ENCODE measurements at regions not wholly inside any gene's neighbourhood (a gene's known extent, or its start where the extent isn't known, plus 50 kb on each side); places are given as distances from the start of the nearest gene placed in this dataset.

DNA sequence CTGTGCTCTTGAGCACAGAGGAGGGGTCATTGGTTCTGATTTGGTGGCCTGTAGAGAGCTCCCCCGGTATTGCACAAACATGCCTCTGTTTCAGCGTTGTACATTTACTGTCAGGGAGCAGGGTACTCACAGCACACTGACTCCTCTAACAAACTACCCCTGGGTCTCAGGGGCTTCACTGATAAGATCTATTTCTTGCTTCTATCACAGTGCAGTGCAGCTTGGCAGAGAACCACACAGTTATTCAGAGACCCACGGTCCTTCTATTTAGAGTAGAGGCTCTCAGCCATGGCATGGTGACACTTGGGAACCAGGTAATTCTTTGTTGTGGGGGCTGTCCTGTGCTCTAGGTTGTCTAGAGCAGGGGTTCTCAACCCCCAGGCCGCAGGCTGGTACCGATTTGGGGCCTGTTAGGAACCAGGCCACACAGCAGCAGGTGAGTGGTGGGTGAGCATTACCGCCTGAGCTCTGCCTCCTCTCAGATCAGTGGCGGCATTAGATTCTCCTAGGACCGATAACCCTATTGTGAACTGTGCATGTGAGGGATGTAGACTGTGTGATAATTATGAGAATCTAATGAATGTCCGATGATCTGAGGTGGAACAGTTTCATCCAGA is 133.4 kb upstream of the MYCN start:
- no peak for DNase-seq (ENCODE audit: low read depth)

DNA sequence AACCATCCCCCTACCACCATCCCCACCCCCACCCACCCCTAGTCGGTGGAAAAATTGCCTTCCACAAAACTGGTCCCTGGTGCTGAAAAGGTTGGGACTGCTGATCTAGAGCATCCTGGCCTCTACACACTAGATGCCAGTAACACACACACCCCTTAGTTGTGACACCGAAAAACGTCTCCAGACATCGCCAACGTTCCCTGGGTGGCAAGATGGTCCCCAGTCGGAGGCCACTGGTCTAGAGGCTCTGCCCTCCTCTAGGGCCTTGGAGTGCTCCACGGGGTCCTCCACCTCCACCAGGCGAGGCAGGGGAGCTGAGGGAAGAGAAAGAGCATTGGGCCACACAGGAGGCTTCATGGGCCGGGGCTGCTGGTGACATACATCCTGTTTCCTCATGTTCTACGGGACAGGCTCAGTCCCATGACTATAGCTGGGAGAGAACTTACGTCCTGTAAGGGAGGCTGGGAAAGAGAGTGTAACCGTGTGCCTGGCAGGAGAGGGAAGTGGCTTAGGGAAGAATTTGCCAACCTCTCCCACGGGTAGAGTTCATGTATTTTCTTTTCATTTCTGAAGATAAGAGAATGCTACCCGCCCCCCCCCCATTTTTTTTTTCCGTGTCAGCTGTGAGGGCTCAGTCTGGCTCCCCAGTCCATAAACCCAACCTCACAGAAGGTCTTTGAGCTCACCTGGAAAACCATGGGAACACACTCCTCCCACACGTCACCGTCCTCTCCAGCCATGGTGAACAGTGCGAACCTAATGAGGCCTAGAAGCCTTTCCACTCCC is 132.7 kb upstream of the MYCN start:
- no peak for DNase-seq (ENCODE audit: low read depth)

GRCh38 chr2:15808204-15808910 is 132.0 kb upstream of the MYCN start:
- DNase-seq (ENCODE audit: low read depth) = no peak

DNA sequence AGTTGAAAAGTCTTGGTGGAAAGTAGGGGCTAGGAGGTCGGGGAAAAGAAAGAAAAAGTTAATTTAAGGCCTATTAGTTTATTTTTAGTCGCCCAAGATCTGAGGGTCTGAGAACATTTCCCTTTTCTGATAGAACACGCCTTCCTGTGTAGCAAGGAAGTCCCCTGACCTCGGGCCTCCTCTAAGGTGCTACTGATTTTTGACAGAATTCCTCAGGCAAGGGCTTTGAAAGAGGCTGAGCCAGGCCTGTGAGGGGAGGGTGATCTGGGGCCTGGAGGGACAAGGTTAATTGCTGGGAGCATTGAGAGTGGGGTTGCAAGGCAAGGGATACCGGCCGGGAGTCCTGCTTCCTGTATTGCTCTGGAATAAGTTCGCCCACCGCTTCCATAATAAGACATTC is 131.4 kb upstream of the MYCN start:
- DNase-seq (ENCODE audit: low read depth) = no peak

- no peak for DNase-seq (ENCODE audit: low read depth)
Measured at GRCh38 chr2:15809404-15809803, 130.9 kb upstream of the MYCN start.

DNA sequence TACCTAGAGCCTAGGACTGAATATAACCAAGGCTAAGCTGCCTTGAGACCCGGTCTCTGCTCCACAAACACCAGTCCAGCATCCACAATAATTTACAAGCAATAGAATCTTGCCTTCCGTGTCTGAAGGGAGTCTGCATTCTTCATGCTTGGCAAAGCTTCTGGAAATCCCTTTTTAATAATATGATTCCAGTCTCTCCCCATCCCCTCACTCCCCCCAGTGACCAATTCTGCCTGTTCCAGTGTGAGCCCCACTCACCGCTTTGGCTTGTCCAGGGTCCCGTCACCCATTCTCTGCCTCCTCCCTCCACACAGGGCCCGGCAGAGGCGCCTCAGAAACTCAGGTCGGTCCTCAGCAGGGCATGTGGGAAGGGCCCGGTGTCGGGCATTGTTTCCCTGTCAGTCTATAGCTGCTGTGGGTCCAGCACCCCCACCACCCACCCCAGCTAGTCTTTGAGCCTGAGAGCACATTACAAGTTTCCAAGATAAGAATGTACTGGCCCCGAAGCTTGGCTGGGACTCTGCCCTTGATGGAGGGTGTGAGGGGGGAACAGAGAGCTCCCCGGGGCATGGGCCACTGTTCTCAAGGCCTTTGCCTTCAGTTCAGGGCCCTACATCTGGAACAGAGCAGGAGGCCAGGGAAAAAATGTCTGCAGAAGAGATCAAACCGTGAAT is 129.7 kb upstream of the MYCN start:
- DNase-seq (ENCODE audit: low read depth) = no peak

DNA sequence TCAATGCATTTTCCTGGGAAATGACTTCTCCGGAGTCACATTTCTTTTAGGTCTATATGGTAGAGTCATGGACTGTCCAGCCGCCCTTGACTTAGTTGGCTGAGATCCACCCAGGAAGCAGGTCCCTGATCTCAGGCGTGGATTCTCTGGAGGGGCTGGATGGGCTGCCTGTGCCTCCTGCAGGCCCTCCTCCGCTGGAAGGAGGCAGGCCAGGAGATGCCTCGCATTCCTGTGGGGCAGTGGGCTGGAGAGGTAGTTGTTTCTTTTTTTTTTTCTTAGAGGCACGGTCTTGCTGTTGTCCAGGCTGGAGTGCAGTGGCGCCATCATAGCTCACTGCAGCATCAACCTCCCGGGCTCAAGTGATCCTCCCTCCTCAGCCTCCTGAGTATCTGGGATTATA is 129.0 kb upstream of the MYCN start:
- DNase-seq (ENCODE audit: low read depth) = no peak

GRCh38 chr2:15812187-15812780 is 128.1 kb upstream of the MYCN start:
- DNase-seq (ENCODE audit: low read depth) = no peak

DNA sequence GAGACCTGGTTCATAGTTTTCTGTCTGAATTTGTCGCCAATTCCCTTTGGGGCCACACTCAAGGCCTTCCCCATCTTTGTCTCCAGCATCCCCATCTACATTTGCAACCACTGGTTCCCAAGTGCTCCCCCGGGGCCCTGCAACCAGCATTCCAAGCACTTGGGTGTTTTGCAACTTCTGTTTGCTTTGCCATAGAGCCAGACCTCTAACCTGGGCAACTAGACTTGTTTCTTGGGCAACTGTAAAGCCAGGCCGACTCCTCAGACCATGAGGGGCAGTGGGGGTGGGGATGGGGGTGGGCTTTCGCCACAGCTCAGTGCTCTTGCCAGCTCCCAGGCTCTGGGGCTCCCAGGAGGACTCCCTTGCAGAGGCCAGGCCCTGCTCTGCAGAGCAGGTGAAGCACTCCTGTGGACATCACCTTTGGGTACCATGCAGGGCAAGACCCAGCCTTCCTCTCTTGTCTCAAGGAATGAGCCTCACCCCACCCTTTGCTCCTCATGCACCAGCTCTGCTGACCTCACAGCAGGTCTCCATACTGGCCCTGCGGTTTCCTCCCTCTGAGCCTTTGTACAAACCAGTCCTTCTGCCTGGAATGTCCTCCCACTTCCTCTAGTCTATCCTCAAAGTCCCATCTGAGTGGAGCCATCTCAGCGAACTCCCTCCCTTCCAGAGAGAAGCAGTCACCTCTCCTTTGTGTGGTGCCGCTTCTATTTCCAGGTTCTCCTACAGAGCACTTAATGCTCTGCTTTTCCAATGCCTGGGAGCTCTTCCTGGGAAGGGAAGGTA is 126.7 kb upstream of the MYCN start:
- peak; percentile 18 for DNase-seq (ENCODE audit: low read depth)

DNA sequence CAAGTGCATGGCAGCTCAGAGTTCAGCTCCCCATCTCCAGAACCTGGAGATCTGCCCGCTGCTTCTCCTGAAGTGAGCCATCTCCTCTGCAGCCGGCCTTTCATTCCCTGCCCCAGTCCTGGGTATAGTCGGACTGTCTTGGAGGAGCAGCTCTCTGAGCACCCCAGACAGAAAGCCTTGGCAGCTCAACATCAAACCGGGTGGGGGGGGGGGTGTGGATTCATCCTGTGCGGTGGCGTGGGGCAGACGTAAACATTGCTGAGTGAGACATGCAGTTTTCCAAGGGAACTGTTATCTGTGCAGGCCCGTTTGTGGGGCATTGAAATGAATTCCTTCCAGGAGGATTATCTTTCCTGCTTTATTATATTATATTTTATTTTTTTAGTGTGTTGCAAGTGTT is 125.9 kb upstream of the MYCN start:
- DNase-seq (ENCODE audit: low read depth) = no peak

DNA sequence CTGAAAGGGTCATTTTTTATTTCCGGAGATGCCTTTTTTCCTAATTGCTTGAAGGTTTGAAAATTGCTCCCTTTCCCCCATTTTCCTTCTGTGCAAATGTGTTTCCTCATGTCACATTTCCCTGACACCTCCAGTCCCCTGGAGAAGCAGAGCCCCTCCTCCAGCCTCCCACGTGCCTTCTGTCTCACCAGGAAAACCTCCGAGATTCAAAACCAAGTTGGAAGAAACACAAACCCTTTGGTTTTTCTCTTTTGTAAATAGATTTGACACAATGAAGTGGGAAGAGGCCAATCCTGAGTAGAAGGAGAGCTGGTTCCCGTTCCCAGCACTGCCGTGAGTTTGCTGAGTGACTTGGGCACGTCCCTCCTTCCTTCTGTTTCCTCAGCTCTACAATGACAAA is 125.4 kb upstream of the MYCN start:
- no peak for DNase-seq (ENCODE audit: low read depth)

GRCh38 chr2:15816226-15816625 is 124.1 kb upstream of the MYCN start:
- no peak for DNase-seq (ENCODE audit: low read depth)

GRCh38 chr2:15816674-15817406 is 123.5 kb upstream of the MYCN start:
- no peak for DNase-seq (ENCODE audit: low read depth)

- DNase-seq (ENCODE audit: low read depth) = no peak
Measured at GRCh38 chr2:15817748-15818147, 122.6 kb upstream of the MYCN start.

GRCh38 chr2:15818318-15818753 is 122.0 kb upstream of the MYCN start:
- DNase-seq (ENCODE audit: low read depth) = no peak

DNA sequence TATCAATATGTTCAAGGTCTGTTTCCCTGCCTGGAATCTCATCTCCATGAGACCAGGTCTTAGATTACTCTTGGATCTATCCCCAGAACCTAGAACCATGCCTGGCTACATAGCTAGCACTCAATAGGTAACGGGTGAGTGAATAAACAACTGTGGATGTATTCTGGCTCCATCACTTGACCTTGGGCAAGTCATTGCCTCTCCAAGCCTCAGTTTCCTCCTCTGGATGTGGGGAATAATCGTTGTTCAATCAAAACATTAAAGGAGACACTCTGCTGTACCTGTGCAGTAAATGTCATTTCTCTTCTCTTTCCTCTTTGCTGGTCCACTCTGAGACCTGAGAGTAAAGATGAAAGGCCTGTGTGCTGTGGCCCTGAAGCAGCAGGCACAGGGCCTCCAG is 121.5 kb upstream of the MYCN start:
- DNase-seq (ENCODE audit: low read depth) = no peak

DNA sequence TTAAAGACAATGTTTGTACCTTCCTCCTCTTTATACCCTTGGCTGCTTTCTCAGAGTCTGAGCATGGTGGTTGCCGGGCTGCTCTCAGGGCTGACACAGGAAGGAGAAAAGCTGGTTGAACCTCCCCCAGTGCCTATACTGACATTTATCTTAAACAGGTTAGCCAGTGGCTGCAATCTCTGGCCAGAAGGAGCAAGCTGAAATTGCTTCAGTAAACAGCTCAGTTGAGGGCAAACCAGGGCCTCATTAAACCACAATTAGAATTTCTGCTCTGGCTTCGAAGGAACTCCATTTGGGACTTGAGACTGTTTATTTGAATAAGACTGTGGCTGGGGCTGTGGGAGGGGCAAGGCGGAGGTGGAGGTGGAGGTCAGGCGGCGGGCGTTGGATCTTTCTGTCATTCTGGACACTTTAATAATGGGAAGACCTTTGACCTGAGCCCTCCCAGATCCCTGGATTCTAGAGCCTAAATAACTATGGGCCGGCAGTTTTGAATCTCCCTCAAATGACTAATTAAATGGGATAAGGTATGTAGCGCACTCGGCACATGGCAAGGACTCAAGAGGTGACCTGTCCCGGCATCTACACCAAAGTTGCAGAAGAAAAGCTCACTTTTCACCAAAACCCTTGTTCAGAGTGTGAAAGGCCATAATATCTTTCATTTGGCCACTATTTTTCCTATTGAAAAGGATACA is 120.6 kb upstream of the MYCN start:
- no peak for DNase-seq (ENCODE audit: low read depth)

- DNase-seq (ENCODE audit: low read depth) = no peak
Measured at GRCh38 chr2:15820257-15820566, 120.1 kb upstream of the MYCN start.

GRCh38 chr2:15820927-15821326 is 119.4 kb upstream of the MYCN start:
- DNase-seq (ENCODE audit: low read depth) = no peak

All from HT1080 (cell line).